ENCODE measurements at regions not wholly inside any gene's neighbourhood (a gene's known extent, or its start where the extent isn't known, plus 50 kb on each side); places are given as distances from the start of the nearest gene placed in this dataset.

DNA sequence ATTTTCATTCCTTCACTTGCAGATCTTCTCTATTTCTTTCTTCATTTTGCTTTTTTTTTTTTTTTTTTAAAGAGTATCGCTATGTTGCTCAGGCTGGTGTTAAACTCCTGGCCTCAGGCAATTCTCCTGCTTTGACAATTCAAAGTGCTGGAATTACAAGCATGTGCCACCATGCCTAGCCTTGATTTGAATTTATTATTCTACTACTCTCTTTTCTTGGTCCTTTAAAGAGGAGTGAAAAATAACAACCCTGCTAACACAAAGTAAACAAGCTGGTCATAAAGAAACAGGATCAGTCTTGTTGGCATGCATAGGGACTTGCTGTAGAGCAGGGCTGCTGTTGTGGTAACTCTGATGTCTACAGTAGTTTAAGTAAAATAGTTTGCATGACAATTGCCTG, 1615.3 kb upstream of the ZEB2 start:
- Histone ChIP-seq H2AFZ (ENCODE audit: low read depth, low read length, poor library complexity, severe bottlenecking) (no peak overlapping the region), H3K79me2 (ENCODE audit: insufficient read depth, low read length) (no peaks in the 10 kb centered on the region), H3K9me3 (ENCODE audit: control insufficient read depth in 1 of 2, insufficient read depth in 1 of 2, low read depth in 1 of 2, low read length in 2 of 2) (no peaks in the 10 kb centered on the region), H3K4me3 (replicated peaks in 1 of 2; ENCODE audit: low read depth in 1 of 2, low read length in 2 of 2) (no peak overlapping the region), H3K9me2 (ENCODE audit: insufficient read depth) (no peaks in the 10 kb centered on the region), H3K9ac (ENCODE audit: low read length) (no peak overlapping the region), H3K27ac (ENCODE audit: low read depth, low read length) (no peak overlapping the region), H4K20me1 (ENCODE audit: insufficient read depth) (no peaks in the 10 kb centered on the region), H3K27me3 (ENCODE audit: insufficient read depth, low read length) (no peaks in the 10 kb centered on the region), H3K36me3 (ENCODE audit: control insufficient read depth in 1 of 2, insufficient read depth in 2 of 2, low read length in 2 of 2) (no peaks in the 10 kb centered on the region), H3K4me2 (ENCODE audit: low read length) (no peak overlapping the region), H3K4me1 (ENCODE audit: control insufficient read depth in 1 of 2, insufficient read depth in 2 of 2, low read length in 2 of 2) (no peaks in the 10 kb centered on the region)
- RAD21 ChIA-PET (ENCODE audit: low non-redundant PET in 1 of 2, low total read pairs in 2 of 2, uncharacterized antibody in 2 of 2, unreplicated experiment in 2 of 2): no interaction called here
- no peak for ATAC-seq
- TF ChIP-seq SP1 (IDR thresholded peaks at IDR 0.05; ENCODE audit: low read depth) (no peak), FOSL1 (IDR thresholded peaks at IDR 0.05; ENCODE audit: low read depth) (no peak), ZNF274 (IDR thresholded peaks at IDR 0.05; ENCODE audit: low read depth, low read length) (no peak)
- intact Hi-C loops (cut with micrococcal nuclease): no loop called here
- no TSS peak for BruUV-seq (replicated peaks)
- CTCF ChIA-PET: no interaction called here
- POLR2A ChIA-PET: no interaction called here
- no peak for DNase-seq (ENCODE audit: low read depth, low spot score)

DNA sequence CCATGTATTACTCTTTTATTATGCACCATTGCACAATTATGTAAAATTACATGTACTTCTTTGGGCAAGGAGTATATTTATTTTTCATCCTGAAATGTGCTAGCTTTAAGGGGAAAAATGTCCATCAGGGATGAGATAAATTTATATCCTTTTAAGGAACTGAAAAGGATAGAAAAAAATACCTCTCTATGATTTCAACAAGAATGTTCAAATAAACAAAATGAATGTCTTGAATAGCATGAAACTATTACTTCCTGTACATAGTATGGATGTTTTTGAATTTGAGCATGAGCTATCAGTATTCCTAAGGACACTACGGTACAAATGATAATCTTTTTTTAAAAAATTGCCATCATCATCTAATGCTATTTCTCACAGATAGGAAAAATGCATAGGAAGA, 1611.9 kb upstream of the ZEB2 start:
- H3K79me2 ChIP-seq (ENCODE audit: insufficient read depth, low read length): no peaks in the 10 kb centered on the region
- H3K27me3 ChIP-seq (ENCODE audit: insufficient read depth, low read length): no peaks in the 10 kb centered on the region
- no peak overlapping the region for H3K4me2 ChIP-seq (ENCODE audit: low read length)
- H3K9me3 ChIP-seq (ENCODE audit: control insufficient read depth in 1 of 2, insufficient read depth in 1 of 2, low read depth in 1 of 2, low read length in 2 of 2): no peaks in the 10 kb centered on the region
- BruUV-seq (replicated peaks): no TSS peak
- no peak for DNase-seq (ENCODE audit: low read depth, low spot score)
- no peak overlapping the region for H2AFZ ChIP-seq (ENCODE audit: low read depth, low read length, poor library complexity, severe bottlenecking)
- ATAC-seq: no peak
- POLR2A ChIA-PET: no interaction called here
- no peaks in the 10 kb centered on the region for H3K4me1 ChIP-seq (ENCODE audit: control insufficient read depth in 1 of 2, insufficient read depth in 2 of 2, low read length in 2 of 2)
- H3K27ac ChIP-seq (ENCODE audit: low read depth, low read length): no peak overlapping the region
- H3K9ac ChIP-seq (ENCODE audit: low read length): no peak overlapping the region
- CTCF ChIA-PET: no interaction called here
- RAD21 ChIA-PET (ENCODE audit: low non-redundant PET in 1 of 2, low total read pairs in 2 of 2, uncharacterized antibody in 2 of 2, unreplicated experiment in 2 of 2): no interaction called here
- no peaks in the 10 kb centered on the region for H3K36me3 ChIP-seq (ENCODE audit: control insufficient read depth in 1 of 2, insufficient read depth in 2 of 2, low read length in 2 of 2)
- no peaks in the 10 kb centered on the region for H4K20me1 ChIP-seq (ENCODE audit: insufficient read depth)
- intact Hi-C loops (cut with micrococcal nuclease): no loop called here
- no peaks in the 10 kb centered on the region for H3K9me2 ChIP-seq (ENCODE audit: insufficient read depth)
- no peak overlapping the region for H3K4me3 ChIP-seq (replicated peaks in 1 of 2; ENCODE audit: low read depth in 1 of 2, low read length in 2 of 2)
- no peak for TF ChIP-seq ZNF274 (IDR thresholded peaks at IDR 0.05; ENCODE audit: low read depth, low read length)
- TF ChIP-seq POLR2A (IDR thresholded peaks at IDR 0.05; ENCODE audit: borderline replicate concordance, extremely low read depth, insufficient read depth, insufficient read length): no peak
- TF ChIP-seq, protein P1, sequence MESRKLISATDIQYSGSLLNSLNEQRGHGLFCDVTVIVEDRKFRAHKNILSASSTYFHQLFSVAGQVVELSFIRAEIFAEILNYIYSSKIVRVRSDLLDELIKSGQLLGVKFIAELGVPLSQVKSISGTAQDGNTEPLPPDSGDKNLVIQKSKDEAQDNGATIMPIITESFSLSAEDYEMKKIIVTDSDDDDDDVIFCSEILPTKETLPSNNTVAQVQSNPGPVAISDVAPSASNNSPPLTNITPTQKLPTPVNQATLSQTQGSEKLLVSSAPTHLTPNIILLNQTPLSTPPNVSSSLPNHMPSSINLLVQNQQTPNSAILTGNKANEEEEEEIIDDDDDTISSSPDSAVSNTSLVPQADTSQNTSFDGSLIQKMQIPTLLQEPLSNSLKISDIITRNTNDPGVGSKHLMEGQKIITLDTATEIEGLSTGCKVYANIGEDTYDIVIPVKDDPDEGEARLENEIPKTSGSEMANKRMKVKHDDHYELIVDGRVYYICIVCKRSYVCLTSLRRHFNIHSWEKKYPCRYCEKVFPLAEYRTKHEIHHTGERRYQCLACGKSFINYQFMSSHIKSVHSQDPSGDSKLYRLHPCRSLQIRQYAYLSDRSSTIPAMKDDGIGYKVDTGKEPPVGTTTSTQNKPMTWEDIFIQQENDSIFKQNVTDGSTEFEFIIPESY (IDR thresholded peaks at IDR 0.05; ENCODE audit: extremely low read depth, insufficient replicate concordance, low read length): no peak
- no peak for TF ChIP-seq ELF1 (IDR thresholded peaks at IDR 0.05; ENCODE audit: borderline replicate concordance, low read depth)
- TF ChIP-seq JUND (IDR thresholded peaks at IDR 0.05): no peak
- TF ChIP-seq SRF (IDR thresholded peaks at IDR 0.05; ENCODE audit: low read depth): no peak
- TF ChIP-seq SIN3A (IDR thresholded peaks at IDR 0.05; ENCODE audit: low read depth): no peak
- TF ChIP-seq CBX3 (IDR thresholded peaks at IDR 0.05; ENCODE audit: low read depth): no peak
- TF ChIP-seq FOSL1 (IDR thresholded peaks at IDR 0.05; ENCODE audit: low read depth): no peak
- TF ChIP-seq EZH2phosphoT487 (IDR thresholded peaks at IDR 0.05; ENCODE audit: borderline replicate concordance): no peak
- TF ChIP-seq POLR2AphosphoS5 (IDR thresholded peaks at IDR 0.05; ENCODE audit: low read depth, low read length): no peak
- no peak for TF ChIP-seq RAD21 (IDR thresholded peaks at IDR 0.05; ENCODE audit: low read depth)
- TF ChIP-seq EZH2 (IDR thresholded peaks at IDR 0.05): no peak
- TF ChIP-seq ATF3 (IDR thresholded peaks at IDR 0.05): no peak
- TF ChIP-seq, protein P2, sequence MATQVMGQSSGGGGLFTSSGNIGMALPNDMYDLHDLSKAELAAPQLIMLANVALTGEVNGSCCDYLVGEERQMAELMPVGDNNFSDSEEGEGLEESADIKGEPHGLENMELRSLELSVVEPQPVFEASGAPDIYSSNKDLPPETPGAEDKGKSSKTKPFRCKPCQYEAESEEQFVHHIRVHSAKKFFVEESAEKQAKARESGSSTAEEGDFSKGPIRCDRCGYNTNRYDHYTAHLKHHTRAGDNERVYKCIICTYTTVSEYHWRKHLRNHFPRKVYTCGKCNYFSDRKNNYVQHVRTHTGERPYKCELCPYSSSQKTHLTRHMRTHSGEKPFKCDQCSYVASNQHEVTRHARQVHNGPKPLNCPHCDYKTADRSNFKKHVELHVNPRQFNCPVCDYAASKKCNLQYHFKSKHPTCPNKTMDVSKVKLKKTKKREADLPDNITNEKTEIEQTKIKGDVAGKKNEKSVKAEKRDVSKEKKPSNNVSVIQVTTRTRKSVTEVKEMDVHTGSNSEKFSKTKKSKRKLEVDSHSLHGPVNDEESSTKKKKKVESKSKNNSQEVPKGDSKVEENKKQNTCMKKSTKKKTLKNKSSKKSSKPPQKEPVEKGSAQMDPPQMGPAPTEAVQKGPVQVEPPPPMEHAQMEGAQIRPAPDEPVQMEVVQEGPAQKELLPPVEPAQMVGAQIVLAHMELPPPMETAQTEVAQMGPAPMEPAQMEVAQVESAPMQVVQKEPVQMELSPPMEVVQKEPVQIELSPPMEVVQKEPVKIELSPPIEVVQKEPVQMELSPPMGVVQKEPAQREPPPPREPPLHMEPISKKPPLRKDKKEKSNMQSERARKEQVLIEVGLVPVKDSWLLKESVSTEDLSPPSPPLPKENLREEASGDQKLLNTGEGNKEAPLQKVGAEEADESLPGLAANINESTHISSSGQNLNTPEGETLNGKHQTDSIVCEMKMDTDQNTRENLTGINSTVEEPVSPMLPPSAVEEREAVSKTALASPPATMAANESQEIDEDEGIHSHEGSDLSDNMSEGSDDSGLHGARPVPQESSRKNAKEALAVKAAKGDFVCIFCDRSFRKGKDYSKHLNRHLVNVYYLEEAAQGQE (IDR thresholded peaks at IDR 0.05; ENCODE audit: low read depth): no peak
- TF ChIP-seq CEBPB (IDR thresholded peaks at IDR 0.05; ENCODE audit: low read depth): no peak
- no peak for TF ChIP-seq TCF7L2 (IDR thresholded peaks at IDR 0.05; ENCODE audit: borderline replicate concordance, extremely low read depth, insufficient read depth, insufficient read length)
